GM21515 (cell line): ENCODE measurements at regions not wholly inside any gene's neighbourhood (a gene's known extent, or its start where the extent isn't known, plus 50 kb on each side); places are given as distances from the start of the nearest gene placed in this dataset.
"Not testable (repeated sequence)": the region's sequence is repeated elsewhere in the genome, so short reads cannot be mapped to it uniquely, and the experiment has no call there.

Experiments used
- ATAC-seq: cut with Tn5 transposase; IDR thresholded peaks from one replicate; pipeline ENCODE4 v1.9.1; 2021; ENCODE audit not compliant: unreplicated experiment

GRCh38 chr4:123667496-123667895 lies 270.9 kb downstream of the SPRY1 start:
- no peak for ATAC-seq

GRCh38 chr4:123667991-123668390 lies 271.4 kb downstream of the SPRY1 start:
- ATAC-seq, result no peak

- peak; percentile 90 for ATAC-seq
These were observed 275.2 kb downstream of the SPRY1 start for GRCh38 chr4:123671636-123672404.

GRCh38 chr4:123672987-123673386 lies 276.4 kb downstream of the SPRY1 start:
- no peak for ATAC-seq

- no peak for ATAC-seq
These were observed 277.4 kb downstream of the SPRY1 start for GRCh38 chr4:123673971-123674370.

GRCh38 chr4:123674762-123675465 lies 278.3 kb downstream of the SPRY1 start:
- no peak for ATAC-seq

GRCh38 chr4:123675567-123675966 lies 279.0 kb downstream of the SPRY1 start:
- ATAC-seq, result no peak

- ATAC-seq, result no peak
These were observed 279.7 kb downstream of the SPRY1 start for GRCh38 chr4:123676071-123676889.

GRCh38 chr4:123676890-123677229 lies 280.3 kb downstream of the SPRY1 start:
- no peak for ATAC-seq

GRCh38 chr4:123682931-123683330 lies 286.3 kb downstream of the SPRY1 start:
- ATAC-seq, result no peak

GRCh38 chr4:123684937-123685336 lies 288.3 kb downstream of the SPRY1 start:
- ATAC-seq, result not testable (repeated sequence)

- ATAC-seq, result not testable (repeated sequence)
These were observed 298.9 kb downstream of the SPRY1 start for GRCh38 chr4:123695531-123695930.

GRCh38 chr4:123696687-123697086 lies 300.1 kb downstream of the SPRY1 start:
- ATAC-seq, result no peak

GRCh38 chr4:123698556-123698955 lies 302.0 kb downstream of the SPRY1 start:
- no peak for ATAC-seq

GRCh38 chr4:123699880-123700771 lies 303.5 kb downstream of the SPRY1 start:
- no peak for ATAC-seq

GRCh38 chr4:123701131-123701575 lies 304.6 kb downstream of the SPRY1 start:
- ATAC-seq, result no peak

- ATAC-seq, result no peak
These were observed 308.8 kb downstream of the SPRY1 start for GRCh38 chr4:123705419-123705818.

GRCh38 chr4:123706973-123707372 lies 310.4 kb downstream of the SPRY1 start:
- ATAC-seq, result no peak

GRCh38 chr4:123708902-123709301 lies 312.3 kb downstream of the SPRY1 start:
- no peak for ATAC-seq

GRCh38 chr4:123709336-123709735 lies 312.7 kb downstream of the SPRY1 start:
- no peak for ATAC-seq

GRCh38 chr4:123731035-123731434 lies 334.4 kb downstream of the SPRY1 start:
- no peak for ATAC-seq
